H1 (cell line): ENCODE measurements at regions not wholly inside any gene's neighbourhood (a gene's known extent, or its start where the extent isn't known, plus 50 kb on each side); places are given as distances from the start of the nearest gene placed in this dataset.

Source experiments
- CTCF ChIA-PET: fragments of 300-600 bp; sonication (Branson Sonifier 250); formaldehyde crosslinking; loops from one replicate; lab custom pipeline; 2021; ENCODE audit not compliant: partially characterized antibody; lab: Charles Lee
- POLR2A ChIA-PET: fragments of 300-600 bp; sonication (Branson Sonifier 250); formaldehyde crosslinking; loops from one replicate; lab custom pipeline; 2021; ENCODE audit warnings: inconsistent platforms; ENCODE audit not compliant: partially characterized antibody; lab: Charles Lee
- DNase-seq, 2 experiments: peaks; one replicate each; pipeline versions ENCODE4 v3.0.0 to v3.0.0-alpha.2; 2010 to 2022; ENCODE audit warnings: low spot score in 2 of 2, low read depth in 1 of 2, mixed read lengths in 1 of 2
- FAIRE-seq: peaks from 2 replicates; lab custom pipeline; 2011; peaks lifted over from hg19 to GRCh38; lab: Jason Lieb, UNC
- H2AFZ ChIP-seq: 2 replicates; pipeline ENCODE4 v1.8.1; 2012; ENCODE audit warnings: low read length, inconsistent platforms
- H2AK5ac ChIP-seq: 2 replicates; pipeline ENCODE4 v1.6.1; 2013; ENCODE audit warnings: low read depth, low read length
- H2BK120ac ChIP-seq: replicated peaks from 2 replicates; pipeline ENCODE3; 2013; ENCODE audit warnings: low read depth, low read length, inconsistent platforms
- H2BK12ac ChIP-seq: 2 replicates; pipeline ENCODE4 v1.6.1; 2013; ENCODE audit warnings: low read depth, low read length
- H2BK15ac ChIP-seq: 2 replicates; pipeline ENCODE4 v1.6.1; 2013; ENCODE audit warnings: low read length
- H2BK20ac ChIP-seq: 2 replicates; pipeline ENCODE4 v1.6.1; 2013; ENCODE audit warnings: low read length
- H2BK5ac ChIP-seq: 2 replicates; pipeline ENCODE4 v1.6.1; 2013; ENCODE audit warnings: low read depth, low read length
- H3K14ac ChIP-seq: 2 replicates; pipeline ENCODE4 v1.6.1; 2013; ENCODE audit warnings: inconsistent platforms; ENCODE audit not compliant: insufficient read length
- H3K18ac ChIP-seq: 2 replicates; pipeline ENCODE4 v1.6.1; 2013; ENCODE audit warnings: low read length; ENCODE audit errors: extremely low read depth
- H3K23ac ChIP-seq: 2 replicates; pipeline ENCODE4 v1.6.1; 2013; ENCODE audit warnings: inconsistent platforms; ENCODE audit not compliant: insufficient read length
- H3K23me2 ChIP-seq: 2 replicates; pipeline ENCODE4 v1.6.1; 2013; ENCODE audit warnings: low read depth, low read length
- H3K27ac ChIP-seq: 2 replicates; pipeline ENCODE4 v1.6.1; 2011; ENCODE audit warnings: low read depth, low read length, inconsistent platforms
- H3K27me3 ChIP-seq, 4 experiments: replicated peaks in 1 of 4; 1 replicate in 1 of 4; 2 replicates in 3 of 4; pipeline versions ENCODE4 v1.6.1 to v1.8.1; 2011 to 2013; ENCODE audit warnings: low read length in 3 of 4, mild to moderate bottlenecking in 3 of 4, inconsistent platforms in 2 of 4, mixed read lengths in 2 of 4, moderate library complexity in 1 of 4; ENCODE audit not compliant: control insufficient read depth in 3 of 4, insufficient read depth in 3 of 4; ENCODE audit errors: extremely low read depth in 1 of 4
- H3K36me3 ChIP-seq, 4 experiments: 2 replicates each; pipeline versions ENCODE4 v1.6.1 to v1.8.1; 2011 to 2013; ENCODE audit warnings: mild to moderate bottlenecking in 4 of 4, low read length in 3 of 4, moderate library complexity in 2 of 4, control low read depth in 1 of 4, inconsistent platforms in 1 of 4; ENCODE audit not compliant: insufficient read depth in 4 of 4, control insufficient read depth in 2 of 4
- H3K4ac ChIP-seq: replicated peaks from 2 replicates; pipeline ENCODE3; 2013; ENCODE audit warnings: low read length, low read depth, mixed read lengths, inconsistent platforms; ENCODE audit not compliant: insufficient read length
- H3K4me1 ChIP-seq, 4 experiments: replicated peaks in 1 of 4; 1 replicate in 1 of 4; 2 replicates in 3 of 4; pipeline versions ENCODE4 v1.6.1 to v1.8.1; 2011 to 2013; ENCODE audit warnings: low read length in 3 of 4, inconsistent platforms in 2 of 4, mixed read lengths in 1 of 4; ENCODE audit not compliant: insufficient read depth in 4 of 4, control insufficient read depth in 3 of 4
- H3K4me2 ChIP-seq, 2 experiments: 2 replicates each; pipeline versions ENCODE4 v1.6.1 to v1.8.1; 2011 to 2013; ENCODE audit warnings: low read depth in 2 of 2, low read length in 2 of 2, control low read depth in 1 of 2, inconsistent platforms in 1 of 2, mild to moderate bottlenecking in 1 of 2; ENCODE audit not compliant: insufficient read depth in 1 of 2
- H3K4me3 ChIP-seq, 4 experiments: fragments of 200-600, 300-600 bp in 1 of 4; sonication (generic), shearing (Covaris generic), sonication (Bioruptor Twin) in 1 of 4; 2 replicates each; pipeline versions ENCODE4 v1.5.1 to v1.8.1; 2011 to 2016; ENCODE audit warnings: low read length in 4 of 4, low read depth in 3 of 4, control low read depth in 2 of 4, inconsistent platforms in 2 of 4, mild to moderate bottlenecking in 2 of 4, mixed read lengths in 1 of 4, moderate library complexity in 1 of 4; ENCODE audit not compliant: insufficient read depth in 2 of 4; ENCODE audit errors: extremely low read depth in 1 of 4
- H3K56ac ChIP-seq: replicated peaks from 2 replicates; pipeline ENCODE3; 2013; ENCODE audit warnings: low read depth, mild to moderate bottlenecking, mixed read lengths, low read length, inconsistent platforms; ENCODE audit not compliant: insufficient read length
- H3K79me1 ChIP-seq: 2 replicates; pipeline ENCODE4 v1.6.1; 2013; ENCODE audit warnings: low read depth, low read length, control low read depth
- H3K79me2 ChIP-seq, 2 experiments: 2 replicates each; pipeline versions ENCODE4 v1.6.1 to v1.8.1; 2012 to 2013; ENCODE audit warnings: low read length in 2 of 2, mild to moderate bottlenecking in 2 of 2, inconsistent platforms in 1 of 2; ENCODE audit not compliant: insufficient read depth in 2 of 2, control insufficient read depth in 1 of 2
- H3K9ac ChIP-seq, 4 experiments: replicated peaks in 1 of 4; 1 replicate in 1 of 4; 2 replicates in 3 of 4; pipeline versions ENCODE4 v1.6.1 to v1.8.1; 2011 to 2013; ENCODE audit warnings: low read depth in 3 of 4, low read length in 3 of 4, control low read depth in 2 of 4, mild to moderate bottlenecking in 2 of 4, moderate library complexity in 2 of 4, inconsistent platforms in 1 of 4; ENCODE audit errors: extremely low read depth in 1 of 4
- H3K9me3 ChIP-seq, 2 experiments: 2 replicates each; pipeline versions ENCODE4 v1.6.1 to v1.8.1; 2012 to 2013; ENCODE audit warnings: mild to moderate bottlenecking in 2 of 2, moderate library complexity in 2 of 2, control low read depth in 1 of 2, inconsistent platforms in 1 of 2, low read depth in 1 of 2, low read length in 1 of 2, mixed read lengths in 1 of 2; ENCODE audit not compliant: insufficient read depth in 2 of 2
- H4K20me1 ChIP-seq, 2 experiments: replicated peaks in 1 of 2; 2 replicates each; pipeline versions ENCODE3 to v1.8.1; 2011 to 2013; ENCODE audit warnings: inconsistent platforms in 2 of 2, low read length in 2 of 2, mild to moderate bottlenecking in 1 of 2; ENCODE audit not compliant: insufficient read depth in 2 of 2, control insufficient read depth in 1 of 2
- H4K5ac ChIP-seq: 2 replicates; pipeline ENCODE4 v1.6.1; 2013; ENCODE audit warnings: low read length, low read depth, mixed read lengths, inconsistent platforms; ENCODE audit not compliant: insufficient read length
- H4K8ac ChIP-seq: 2 replicates; pipeline ENCODE4 v1.8.0; 2013; ENCODE audit warnings: mild to moderate bottlenecking, moderate library complexity, low read length, inconsistent platforms; ENCODE audit not compliant: insufficient read depth; ENCODE audit errors: extremely low read depth
- H4K91ac ChIP-seq: replicated peaks from 2 replicates; pipeline ENCODE3; 2013; ENCODE audit warnings: low read length, mixed read lengths, inconsistent platforms; ENCODE audit not compliant: insufficient read length
- BCL11A ChIP-seq, 2 experiments: IDR thresholded peaks; one replicate each; pipeline ENCODE4 v1.6.1; 2011; ENCODE audit warnings: low read depth in 2 of 2, low read length in 2 of 2, mild to moderate bottlenecking in 2 of 2
- SAP30 ChIP-seq: fragments of 300-600 bp; sonication (generic); IDR thresholded peaks from 2 replicates; pipeline ENCODE4 v1.7.1; 2012; ENCODE audit warnings: low read length, moderate library complexity, mild to moderate bottlenecking, inconsistent platforms; ENCODE audit not compliant: insufficient read depth, insufficient replicate concordance
- YY1 ChIP-seq: IDR thresholded peaks from 2 replicates; pipeline ENCODE4 v1.6.1; 2011; ENCODE audit warnings: low read depth, mild to moderate bottlenecking, low read length
- WGBS, 2 experiments: shearing (Covaris generic) in 1 of 2; methylation state at CpG; one replicate each; pipeline versions ENCODE4 v1.1.6 to v1.1.7; 2013 to 2015; ENCODE audit warnings: low lambda C conversion rate in 2 of 2, mixed read lengths in 2 of 2, inconsistent platforms in 1 of 2, low coverage in 1 of 2, missing lambda C conversion rate in 1 of 2; ENCODE audit not compliant: insufficient replicate concordance in 2 of 2, insufficient coverage in 1 of 2, insufficient read length in 1 of 2; ENCODE audit errors: extremely low coverage in 1 of 2, missing lambda C conversion rate in 1 of 2; 5-methylcytosine and 5-hydroxymethylcytosine counted together

GRCh38 chr12:5344131-5344530 is 87.8 kb upstream of the NTF3 start:
- CTCF ChIA-PET, result interaction anchor here (0.9 to 1.0 kb wide), 2 partner anchors 84 to 144 kb away, joined by 3 to 4 read pairs; no protein-coding TSS in a partner anchor
- no peak overlapping the region for H3K56ac ChIP-seq
- TF ChIP-seq BCL11A (IDR thresholded peaks at IDR 0.05; ENCODE audit: low read depth in 2 of 2, low read length in 2 of 2), result no peak
- no peak for TF ChIP-seq SAP30
- no peak for TF ChIP-seq YY1
- no peaks in the 10 kb centered on the region for H3K27me3 ChIP-seq
- no peaks in the 10 kb centered on the region for H4K20me1 ChIP-seq
- H3K79me2 ChIP-seq, result no peaks in the 10 kb centered on the region
- H3K23ac ChIP-seq, result no peak overlapping the region
- no peak overlapping the region for H2AFZ ChIP-seq
- DNase-seq, result no peak
- H3K79me1 ChIP-seq, result no peaks in the 10 kb centered on the region
- H3K4ac ChIP-seq, result no peak overlapping the region
- no peak overlapping the region for H4K91ac ChIP-seq
- no peak overlapping the region for H3K18ac ChIP-seq
- H3K23me2 ChIP-seq, result no peaks in the 10 kb centered on the region
- no peak for FAIRE-seq
- WGBS, 2 experiments, result 96% methylated on average over 3 of the region's 4 CpGs; no CpG with 5 or more reads in 1 of the 2 experiments
- no peaks in the 10 kb centered on the region for H3K9me3 ChIP-seq
- H4K8ac ChIP-seq, result no peak overlapping the region
- no peak overlapping the region for H2BK120ac ChIP-seq
- no peak overlapping the region for H2BK12ac ChIP-seq
- no peak overlapping the region for H2AK5ac ChIP-seq
- H3K9ac ChIP-seq, result no peak overlapping the region
- H3K14ac ChIP-seq, result no peak overlapping the region
- H3K4me2 ChIP-seq, result no peak overlapping the region
- POLR2A ChIA-PET, result no interaction called here
- H2BK20ac ChIP-seq, result no peak overlapping the region
- H3K27ac ChIP-seq, result no peak overlapping the region
- H2BK5ac ChIP-seq, result no peak overlapping the region
- H2BK15ac ChIP-seq, result no peak overlapping the region
- H3K4me3 ChIP-seq, result no peak overlapping the region
- H3K4me1 ChIP-seq, result no peaks in the 10 kb centered on the region; a peak in 1 of 7 replicates
- no peak overlapping the region for H4K5ac ChIP-seq
- no peaks in the 10 kb centered on the region for H3K36me3 ChIP-seq
